Kidney (tissue), 13 donors: ENCODE measurements at regions not wholly inside any gene's neighbourhood (a gene's known extent, or its start where the extent isn't known, plus 50 kb on each side); places are given as distances from the start of the nearest gene placed in this dataset.
A peak's percentile ranks its signal among the peaks of the same experiment; 100 is the strongest.
"Not testable (repeated sequence)": the region's sequence is repeated elsewhere in the genome, so short reads cannot be mapped to it uniquely, and the experiment has no call there.

Experiments used
- DNase-seq, 5 donors: peaks; one replicate each; pipeline ENCODE4 v3.0.0-alpha.2; 2013 to 2020
- FAIRE-seq: peaks from 2 replicates; lab custom pipeline; 2012; peaks lifted over from hg19 to GRCh38; lab: Jason Lieb, UNC
- H3K27ac ChIP-seq, 2 donors: one replicate each; pipeline ENCODE4 v1.7.0; 2013; ENCODE audit warnings: low read depth in 2 of 2, low read length in 2 of 2, inconsistent platforms in 1 of 2
- H3K27me3 ChIP-seq: one replicate; pipeline ENCODE4 v1.7.1; 2013; ENCODE audit warnings: low read length, inconsistent platforms; ENCODE audit not compliant: control insufficient read depth, insufficient read depth
- H3K36me3 ChIP-seq, 3 donors: one replicate each; pipeline versions ENCODE4 v1.7.0 to v1.7.1; 2013; ENCODE audit warnings: low read length in 3 of 3, control low read depth in 1 of 3, inconsistent platforms in 1 of 3; ENCODE audit not compliant: insufficient read depth in 3 of 3, control insufficient read depth in 2 of 3
- H3K4me1 ChIP-seq, 3 donors: one replicate each; pipeline versions ENCODE4 v1.7.0 to v1.7.1; 2013; ENCODE audit warnings: low read length in 3 of 3, inconsistent platforms in 1 of 3, low read depth in 1 of 3; ENCODE audit not compliant: control insufficient read depth in 2 of 3, insufficient read depth in 2 of 3
- H3K4me3 ChIP-seq, 3 donors: one replicate each; pipeline versions ENCODE4 v1.7.0 to v1.8.1; 2013; ENCODE audit warnings: low read length in 3 of 3, control low read depth in 1 of 3, inconsistent platforms in 1 of 3
- H3K9ac ChIP-seq, 3 donors: one replicate each; pipeline versions ENCODE4 v1.7.0 to v1.7.1; 2013; ENCODE audit warnings: low read length in 3 of 3, control low read depth in 1 of 3, inconsistent platforms in 1 of 3
- H3K9me3 ChIP-seq, 3 donors: one replicate each; pipeline versions ENCODE4 v1.7.0 to v1.7.1; 2013; ENCODE audit warnings: low read length in 3 of 3, control low read depth in 1 of 3, inconsistent platforms in 1 of 3; ENCODE audit not compliant: control insufficient read depth in 2 of 3, insufficient read depth in 1 of 3
- intact Hi-C: fragments of 100-400 bp; cut with DNase I; formaldehyde crosslinking; loops from one replicate; pipeline ENCODE4 v1.11.1; 2022
- TF ChIP-seq, protein P1 (sequence below): IDR thresholded peaks from 3 replicates; pipeline ENCODE4 v1.5.1; 2012; ENCODE audit warnings: mild to moderate bottlenecking, moderate library complexity, borderline replicate concordance; ENCODE audit not compliant: insufficient read depth; ENCODE audit errors: extremely low read depth
- donor health status: control.
- donor health status: control.
- donor health status: control.
- donor health status: control.
- donor health status: control.
- donor health status: DM: yes; HTN: yes; CAD: no.
- donor health status: Normal renal cell carcinoma (clear cell type).

DNA sequence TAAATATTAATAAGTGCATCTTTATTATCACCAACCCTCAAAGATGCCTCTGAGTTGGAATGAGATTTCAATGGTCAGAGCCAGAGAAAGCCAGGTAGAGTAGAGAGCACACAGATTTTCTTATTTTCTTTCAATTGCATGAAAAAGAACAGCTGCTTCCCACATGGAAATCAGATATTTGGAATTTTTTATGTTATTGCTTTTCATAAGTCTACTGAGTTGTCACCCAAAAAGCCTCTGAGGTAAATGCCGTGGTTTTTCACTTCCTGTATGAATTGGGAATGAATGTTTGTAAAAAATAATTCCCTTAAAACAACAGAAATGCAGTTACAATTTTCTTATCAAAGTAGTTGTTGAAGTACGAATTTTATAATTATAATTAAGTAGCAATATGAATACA is 563.1 kb downstream of the RFPL4B start:
- Histone ChIP-seq H3K9me3 (no peaks in the 10 kb centered on the region), H3K4me3 (no peak overlapping the region), H3K27me3 (no peaks in the 10 kb centered on the region), H3K9ac (no peak overlapping the region), H3K4me1 (no peaks in the 10 kb centered on the region), H3K27ac (no peak overlapping the region), H3K36me3 (no peaks in the 10 kb centered on the region)
- DNase-seq: no peak
- FAIRE-seq: no peak
- intact Hi-C loops: no loop called here
- TF ChIP-seq, protein P1, sequence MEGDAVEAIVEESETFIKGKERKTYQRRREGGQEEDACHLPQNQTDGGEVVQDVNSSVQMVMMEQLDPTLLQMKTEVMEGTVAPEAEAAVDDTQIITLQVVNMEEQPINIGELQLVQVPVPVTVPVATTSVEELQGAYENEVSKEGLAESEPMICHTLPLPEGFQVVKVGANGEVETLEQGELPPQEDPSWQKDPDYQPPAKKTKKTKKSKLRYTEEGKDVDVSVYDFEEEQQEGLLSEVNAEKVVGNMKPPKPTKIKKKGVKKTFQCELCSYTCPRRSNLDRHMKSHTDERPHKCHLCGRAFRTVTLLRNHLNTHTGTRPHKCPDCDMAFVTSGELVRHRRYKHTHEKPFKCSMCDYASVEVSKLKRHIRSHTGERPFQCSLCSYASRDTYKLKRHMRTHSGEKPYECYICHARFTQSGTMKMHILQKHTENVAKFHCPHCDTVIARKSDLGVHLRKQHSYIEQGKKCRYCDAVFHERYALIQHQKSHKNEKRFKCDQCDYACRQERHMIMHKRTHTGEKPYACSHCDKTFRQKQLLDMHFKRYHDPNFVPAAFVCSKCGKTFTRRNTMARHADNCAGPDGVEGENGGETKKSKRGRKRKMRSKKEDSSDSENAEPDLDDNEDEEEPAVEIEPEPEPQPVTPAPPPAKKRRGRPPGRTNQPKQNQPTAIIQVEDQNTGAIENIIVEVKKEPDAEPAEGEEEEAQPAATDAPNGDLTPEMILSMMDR: no peak

DNA sequence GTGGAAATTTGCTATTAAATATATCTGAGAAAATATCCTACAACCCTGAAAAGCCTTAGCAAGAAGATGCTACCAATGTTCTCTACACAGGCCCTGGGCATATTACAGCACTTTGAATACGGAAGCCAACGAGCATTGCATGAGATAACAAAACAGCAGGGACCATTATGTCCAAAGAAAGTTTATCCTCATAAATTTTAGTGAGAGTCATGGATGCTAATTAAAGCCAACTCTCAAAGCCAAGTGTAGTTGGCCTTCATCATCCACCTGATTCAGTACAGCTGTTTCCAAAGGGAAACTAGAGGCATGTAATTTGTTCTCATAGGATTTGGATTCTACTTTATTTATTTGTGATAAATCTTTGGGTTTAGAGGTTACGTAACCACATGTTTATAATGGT is 564.8 kb downstream of the RFPL4B start:
- peak in 2 of 5 donors; percentile 55 to 80 for DNase-seq
- Histone ChIP-seq H3K9ac (no peak overlapping the region), H3K27me3 (no peaks in the 10 kb centered on the region), H3K36me3 (no peaks in the 10 kb centered on the region), H3K4me3 (no peak overlapping the region), H3K4me1 (no peaks in the 10 kb centered on the region), H3K9me3 (no peaks in the 10 kb centered on the region), H3K27ac (no peak overlapping the region)
- intact Hi-C loops: no loop called here
- TF ChIP-seq, protein P1: no peak
- FAIRE-seq: no peak

GRCh38 chr6:112912416-112913101 is 565.4 kb downstream of the RFPL4B start:
- Histone ChIP-seq H3K4me3 (no peak overlapping the region), H3K27ac (no peak overlapping the region), H3K9ac (no peak overlapping the region), H3K36me3 (no peaks in the 10 kb centered on the region), H3K9me3 (no peaks in the 10 kb centered on the region), H3K27me3 (no peaks in the 10 kb centered on the region), H3K4me1 (no peaks in the 10 kb centered on the region)
- intact Hi-C loops: no loop called here
- FAIRE-seq: no peak
- peak in 2 of 5 donors; percentile 28 to 51 for DNase-seq
- TF ChIP-seq, protein P1: no peak

- H3K4me3 ChIP-seq, FAIRE-seq, intact Hi-C loops, H3K36me3 ChIP-seq, H3K9ac ChIP-seq, H3K27me3 ChIP-seq, H3K4me1 ChIP-seq, H3K27ac ChIP-seq, H3K9me3 ChIP-seq, DNase-seq: not testable (repeated sequence)
Measured at GRCh38 chr6:112919744-112920143, 572.6 kb downstream of the RFPL4B start.
